ENCODE measurements at regions not wholly inside any gene's neighbourhood (a gene's known extent, or its start where the extent isn't known, plus 50 kb on each side); places are given as distances from the start of the nearest gene placed in this dataset.

- TF ChIP-seq, protein P1, sequence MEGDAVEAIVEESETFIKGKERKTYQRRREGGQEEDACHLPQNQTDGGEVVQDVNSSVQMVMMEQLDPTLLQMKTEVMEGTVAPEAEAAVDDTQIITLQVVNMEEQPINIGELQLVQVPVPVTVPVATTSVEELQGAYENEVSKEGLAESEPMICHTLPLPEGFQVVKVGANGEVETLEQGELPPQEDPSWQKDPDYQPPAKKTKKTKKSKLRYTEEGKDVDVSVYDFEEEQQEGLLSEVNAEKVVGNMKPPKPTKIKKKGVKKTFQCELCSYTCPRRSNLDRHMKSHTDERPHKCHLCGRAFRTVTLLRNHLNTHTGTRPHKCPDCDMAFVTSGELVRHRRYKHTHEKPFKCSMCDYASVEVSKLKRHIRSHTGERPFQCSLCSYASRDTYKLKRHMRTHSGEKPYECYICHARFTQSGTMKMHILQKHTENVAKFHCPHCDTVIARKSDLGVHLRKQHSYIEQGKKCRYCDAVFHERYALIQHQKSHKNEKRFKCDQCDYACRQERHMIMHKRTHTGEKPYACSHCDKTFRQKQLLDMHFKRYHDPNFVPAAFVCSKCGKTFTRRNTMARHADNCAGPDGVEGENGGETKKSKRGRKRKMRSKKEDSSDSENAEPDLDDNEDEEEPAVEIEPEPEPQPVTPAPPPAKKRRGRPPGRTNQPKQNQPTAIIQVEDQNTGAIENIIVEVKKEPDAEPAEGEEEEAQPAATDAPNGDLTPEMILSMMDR (conservative IDR thresholded peaks at IDR 0.05; ENCODE audit: low read length): no peak
- TF ChIP-seq EZH2phosphoT487 (IDR thresholded peaks at IDR 0.05; ENCODE audit: borderline replicate concordance): no peak
Measured at GRCh38 chr5:65086234-65086890, 317.6 kb downstream of the CWC27 start.
